Bronchial epithelial cell (primary cell): ENCODE measurements at regions not wholly inside any gene's neighbourhood (a gene's known extent, or its start where the extent isn't known, plus 50 kb on each side); places are given as distances from the start of the nearest gene placed in this dataset.

Source experiments
- DNase-seq: peaks from one replicate; pipeline ENCODE4 v3.0.0-alpha.2; 2010; ENCODE audit warnings: low read depth
- FAIRE-seq: peaks from 2 replicates; lab custom pipeline; 2011; peaks lifted over from hg19 to GRCh38; lab: Jason Lieb, UNC
- H3K27me3 ChIP-seq: 2 replicates; pipeline ENCODE4 v1.5.1; 2011; ENCODE audit warnings: low read length; ENCODE audit not compliant: control insufficient read depth, insufficient read depth
- H3K36me3 ChIP-seq: 2 replicates; pipeline ENCODE4 v1.5.1; 2011; ENCODE audit warnings: low read length; ENCODE audit not compliant: control insufficient read depth, insufficient read depth
- H3K4me3 ChIP-seq: 2 replicates; pipeline ENCODE4 v1.5.1; 2011; ENCODE audit warnings: mild to moderate bottlenecking, low read depth, low read length, control low read depth
- TF ChIP-seq, protein P1 (sequence below): IDR thresholded peaks from 2 replicates; pipeline ENCODE4 v1.5.1; 2011; ENCODE audit warnings: mild to moderate bottlenecking, moderate library complexity, low read length, control low read depth, inconsistent platforms; ENCODE audit not compliant: insufficient read depth, severe bottlenecking

GRCh38 chr17:83144421-83145357 is 65.3 kb downstream of the METRNL start:
- Histone ChIP-seq H3K36me3 (no peaks in the 10 kb centered on the region), H3K4me3 (no peak overlapping the region), H3K27me3 (no peaks in the 10 kb centered on the region)
- TF ChIP-seq, protein P1, sequence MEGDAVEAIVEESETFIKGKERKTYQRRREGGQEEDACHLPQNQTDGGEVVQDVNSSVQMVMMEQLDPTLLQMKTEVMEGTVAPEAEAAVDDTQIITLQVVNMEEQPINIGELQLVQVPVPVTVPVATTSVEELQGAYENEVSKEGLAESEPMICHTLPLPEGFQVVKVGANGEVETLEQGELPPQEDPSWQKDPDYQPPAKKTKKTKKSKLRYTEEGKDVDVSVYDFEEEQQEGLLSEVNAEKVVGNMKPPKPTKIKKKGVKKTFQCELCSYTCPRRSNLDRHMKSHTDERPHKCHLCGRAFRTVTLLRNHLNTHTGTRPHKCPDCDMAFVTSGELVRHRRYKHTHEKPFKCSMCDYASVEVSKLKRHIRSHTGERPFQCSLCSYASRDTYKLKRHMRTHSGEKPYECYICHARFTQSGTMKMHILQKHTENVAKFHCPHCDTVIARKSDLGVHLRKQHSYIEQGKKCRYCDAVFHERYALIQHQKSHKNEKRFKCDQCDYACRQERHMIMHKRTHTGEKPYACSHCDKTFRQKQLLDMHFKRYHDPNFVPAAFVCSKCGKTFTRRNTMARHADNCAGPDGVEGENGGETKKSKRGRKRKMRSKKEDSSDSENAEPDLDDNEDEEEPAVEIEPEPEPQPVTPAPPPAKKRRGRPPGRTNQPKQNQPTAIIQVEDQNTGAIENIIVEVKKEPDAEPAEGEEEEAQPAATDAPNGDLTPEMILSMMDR, result no peak
- FAIRE-seq (no peak), DNase-seq (no peak)

- H3K36me3 ChIP-seq, result no peaks in the 10 kb centered on the region
- H3K27me3 ChIP-seq, result no peaks in the 10 kb centered on the region
- FAIRE-seq (no peak), DNase-seq (no peak)
- TF ChIP-seq, protein P1, result no peak
- no peak overlapping the region for H3K4me3 ChIP-seq
Observed at GRCh38 chr17:83145358-83145738, 65.9 kb downstream of the METRNL start.

DNA sequence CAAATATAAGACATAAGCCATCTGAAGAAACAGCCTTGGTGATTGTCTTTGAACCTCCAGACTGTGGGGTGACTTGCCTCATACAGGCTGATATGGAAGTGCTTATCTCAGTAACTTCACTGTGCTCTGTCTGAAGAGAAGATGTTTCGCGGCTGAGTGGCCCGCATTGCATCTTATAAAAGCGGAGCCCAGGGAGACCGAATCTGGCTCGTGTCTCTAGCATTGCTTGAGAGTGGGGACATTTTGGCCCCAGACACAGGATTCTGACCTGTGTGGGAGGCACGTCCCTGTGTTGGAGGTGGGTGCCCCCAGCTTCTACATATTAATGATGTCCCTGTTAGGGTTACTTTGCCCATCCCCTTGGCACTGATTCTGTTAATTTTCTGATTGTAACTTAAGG is 66.4 kb downstream of the METRNL start:
- TF ChIP-seq, protein P1, result no peak
- H3K27me3 ChIP-seq, result no peaks in the 10 kb centered on the region
- H3K4me3 ChIP-seq, result no peak overlapping the region
- FAIRE-seq (no peak), DNase-seq (no peak)
- no peaks in the 10 kb centered on the region for H3K36me3 ChIP-seq

DNA sequence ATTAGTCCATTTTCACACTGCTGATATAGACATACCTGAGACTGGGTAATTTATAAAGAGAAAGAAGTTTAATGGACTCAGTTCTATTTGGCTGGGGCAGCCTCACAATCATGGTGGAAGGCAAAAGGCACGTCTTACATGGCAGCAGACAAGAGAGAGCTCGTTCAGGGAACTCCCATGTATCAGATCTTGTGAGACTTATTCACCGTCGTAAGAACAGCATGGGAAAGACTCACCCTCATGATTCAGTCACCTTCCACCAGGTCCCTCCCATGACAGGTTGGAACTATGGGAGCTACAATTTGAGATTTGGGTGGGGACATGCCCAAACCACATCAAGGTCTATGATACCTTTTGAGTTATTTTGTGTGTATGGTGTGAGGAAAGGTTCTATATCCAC is 66.9 kb downstream of the METRNL start:
- FAIRE-seq (peak; percentile 55), DNase-seq (peak; percentile 19)
- H3K36me3 ChIP-seq, result no peaks in the 10 kb centered on the region

DNA sequence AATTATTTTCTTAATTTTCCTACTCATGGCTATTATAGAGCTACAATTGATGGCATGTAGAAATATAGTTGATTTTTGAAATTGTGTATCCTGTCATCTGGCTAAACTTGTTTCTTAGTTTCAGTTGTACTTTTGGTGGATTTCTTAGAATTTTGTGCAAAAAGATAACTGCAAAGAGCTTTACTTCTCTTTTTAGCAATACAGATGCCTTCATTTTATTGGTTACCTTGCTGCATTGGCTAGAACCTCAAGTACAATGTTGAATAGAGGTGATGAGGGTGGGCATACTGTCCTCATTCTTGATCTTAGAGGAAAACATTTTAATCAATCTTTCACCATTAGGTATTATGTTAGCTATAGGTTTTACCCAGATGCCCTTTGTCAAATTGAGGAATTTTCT is 67.9 kb downstream of the METRNL start:
- FAIRE-seq (no peak), DNase-seq (no peak)
- TF ChIP-seq, protein P1, result no peak
- no peaks in the 10 kb centered on the region for H3K27me3 ChIP-seq
- no peaks in the 10 kb centered on the region for H3K36me3 ChIP-seq
- no peak overlapping the region for H3K4me3 ChIP-seq

More for the DNA sequence above, 66.9 kb downstream of the METRNL start:
- TF ChIP-seq, protein P1, result no peak
- H3K4me3 ChIP-seq, result no peak overlapping the region
- H3K27me3 ChIP-seq, result no peaks in the 10 kb centered on the region
